T-helper 1 cell (primary cell): ENCODE measurements at regions not wholly inside any gene's neighbourhood (a gene's known extent, or its start where the extent isn't known, plus 50 kb on each side); places are given as distances from the start of the nearest gene placed in this dataset.
"Not testable (repeated sequence)": the region's sequence is repeated elsewhere in the genome, so short reads cannot be mapped to it uniquely, and the experiment has no call there.

Experiments used
- DNase-seq, 5 donors: peaks; one replicate each; pipeline ENCODE4 v3.0.0-alpha.2; 2012 to 2020

DNA sequence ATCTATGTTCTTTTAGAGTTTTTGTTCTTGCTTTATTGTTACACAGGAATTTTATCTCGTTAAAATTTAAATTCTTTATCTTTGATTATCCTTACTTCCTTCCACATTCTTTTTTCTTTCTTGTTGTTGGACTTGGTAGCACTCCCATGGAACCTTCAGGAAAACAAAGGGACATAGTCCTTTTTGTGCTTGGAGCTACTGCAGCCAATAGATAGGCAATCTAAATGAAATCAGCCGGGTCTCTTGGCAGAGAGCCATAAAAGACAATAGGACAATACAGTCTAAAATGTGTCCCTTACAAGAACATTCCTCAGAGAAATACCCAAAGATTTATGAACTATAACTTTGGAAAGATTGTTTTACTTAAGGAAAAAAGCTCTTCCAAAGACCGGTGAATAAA lies 548.1 kb upstream of the C9orf72 start:
- no peak for DNase-seq

DNA sequence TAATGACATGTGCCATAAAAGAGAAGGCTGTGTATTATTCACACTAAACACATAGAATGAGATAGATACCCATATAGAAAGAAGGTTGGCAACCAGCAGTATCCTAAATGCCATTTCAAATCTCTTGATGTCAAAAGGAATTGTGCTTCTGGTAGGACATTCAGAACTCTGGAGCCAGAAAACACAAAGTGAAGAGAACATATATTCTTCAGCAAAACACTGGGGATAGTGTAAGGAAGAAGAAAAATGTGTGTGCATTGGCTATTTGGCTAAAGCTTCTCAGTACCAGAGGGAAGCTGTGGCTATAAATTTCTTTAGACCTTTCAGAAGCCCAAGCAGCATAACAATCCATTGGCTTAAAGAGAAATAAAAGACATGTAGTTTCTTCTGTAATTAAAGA lies 551.6 kb upstream of the C9orf72 start:
- no peak for DNase-seq

DNA sequence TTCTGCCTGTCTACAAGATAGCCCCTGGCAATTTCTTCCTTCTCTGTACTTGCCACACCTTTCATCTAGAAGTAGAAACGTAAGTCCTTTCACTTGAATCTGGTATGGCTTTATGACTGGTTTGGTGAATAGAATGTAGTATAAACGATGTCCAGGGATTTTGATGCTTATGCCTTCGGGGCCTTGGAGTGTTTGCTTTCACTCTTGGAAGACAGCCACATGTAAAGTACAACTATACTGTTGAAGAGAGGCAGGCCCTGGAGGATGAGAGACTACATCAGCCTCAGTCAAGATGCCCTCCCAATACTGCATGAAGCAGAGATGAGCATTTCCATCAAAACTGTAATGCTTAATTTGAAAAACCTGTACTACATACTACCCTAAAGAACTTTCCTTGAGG lies 553.8 kb upstream of the C9orf72 start:
- no peak for DNase-seq

DNA sequence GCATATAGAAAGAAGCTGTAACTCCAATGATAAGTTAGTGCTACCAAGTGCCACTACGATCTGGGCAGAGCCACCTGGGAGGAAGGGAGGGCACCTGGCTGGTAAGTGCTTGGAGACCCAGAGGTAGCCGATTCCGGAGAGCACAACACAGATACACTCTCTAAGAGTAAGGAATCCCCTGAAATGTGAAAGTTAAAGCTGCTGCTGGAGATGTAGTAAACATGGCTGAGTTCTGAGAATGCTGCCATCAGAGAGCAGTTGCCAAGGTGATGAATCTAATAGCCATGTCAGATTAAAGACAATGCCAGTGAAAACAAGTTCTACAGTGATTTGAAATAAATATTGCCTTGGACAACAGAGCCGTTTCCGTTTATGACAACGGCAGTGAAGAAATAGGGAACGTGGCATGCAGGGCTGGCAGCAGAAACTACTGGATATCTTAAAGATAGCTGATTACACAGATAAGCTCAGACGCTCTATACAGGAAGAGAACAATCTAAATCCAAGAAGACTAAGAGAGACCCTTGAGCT lies 561.2 kb upstream of the C9orf72 start:
- no peak for DNase-seq

GRCh38 chr9:28135549-28135948 lies 562.3 kb upstream of the C9orf72 start:
- DNase-seq: no peak

DNA sequence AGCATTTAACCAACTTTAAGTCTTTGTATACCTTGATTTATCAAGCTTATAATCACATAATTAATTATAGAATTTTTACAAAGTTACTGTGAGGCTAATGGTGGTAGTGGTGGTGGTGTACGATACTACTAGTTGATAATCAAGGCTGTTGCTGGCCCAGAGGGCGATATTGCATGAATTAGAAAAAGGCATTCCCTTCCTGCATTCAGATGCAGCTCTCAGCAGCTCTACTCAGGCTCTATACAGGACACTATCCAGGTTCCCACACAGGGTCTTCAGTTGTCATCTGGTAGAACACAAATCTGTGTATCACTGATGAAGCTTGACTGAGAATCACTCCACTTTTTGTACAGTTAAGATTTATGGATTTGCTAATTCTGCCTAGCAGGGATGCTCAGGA lies 562.8 kb upstream of the C9orf72 start:
- DNase-seq: no peak

DNA sequence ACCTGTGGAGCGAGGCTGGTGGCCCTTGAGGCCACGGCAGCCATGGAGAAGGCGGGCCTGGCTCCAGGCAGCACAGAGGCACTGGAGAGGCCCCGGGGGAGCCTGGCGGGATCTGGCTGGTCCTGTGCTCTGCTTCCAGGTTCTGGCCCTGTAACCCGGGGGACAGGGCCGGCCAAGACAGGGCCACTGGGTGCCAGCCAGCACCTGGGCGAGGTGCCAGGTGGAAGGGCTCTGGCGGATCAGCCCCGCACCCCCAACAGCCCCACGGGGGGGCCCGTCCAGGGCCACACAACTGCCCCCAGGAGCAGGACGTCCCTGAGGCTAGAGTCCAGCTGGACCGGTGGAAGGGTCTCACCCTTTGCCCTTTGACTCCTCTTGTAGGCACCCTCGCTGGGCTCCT lies 574.1 kb upstream of the C9orf72 start:
- DNase-seq: not testable (repeated sequence)

DNA sequence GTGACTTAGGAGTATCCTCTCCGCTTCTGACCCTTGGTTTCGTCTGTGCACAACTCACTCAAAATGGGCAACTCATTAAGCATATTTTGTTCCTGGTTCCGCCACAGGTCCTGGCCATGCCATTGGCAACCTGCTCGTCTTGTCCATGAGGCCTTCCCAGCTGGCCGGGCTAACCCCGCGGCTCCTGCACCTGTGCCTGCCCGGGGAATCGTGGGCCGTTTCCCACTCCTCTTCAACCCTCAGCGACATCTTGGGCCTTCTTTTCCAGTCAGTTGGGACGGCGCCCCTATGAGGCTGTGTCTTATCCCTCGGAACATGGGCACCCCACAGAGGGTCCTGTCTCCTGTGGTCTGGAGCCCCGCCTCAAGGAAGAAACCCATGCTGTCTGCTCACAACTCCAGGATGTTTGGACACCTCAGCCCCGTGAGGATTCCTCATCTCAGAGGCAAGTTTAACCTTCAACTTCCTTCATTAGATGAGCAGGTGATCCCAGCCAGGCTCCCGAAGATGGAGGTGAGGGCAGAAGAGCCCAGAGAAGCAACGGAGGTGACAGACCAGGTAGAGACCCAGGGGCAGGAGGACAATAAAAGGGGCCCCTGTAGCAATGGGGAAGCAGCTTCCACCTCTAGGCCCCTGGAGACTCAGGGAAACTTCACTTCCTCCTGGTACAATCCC lies 574.8 kb upstream of the C9orf72 start:
- DNase-seq: not testable (repeated sequence)

- not testable (repeated sequence) for DNase-seq
Measured at GRCh38 chr9:28149361-28150050, 576.2 kb upstream of the C9orf72 start.

DNA sequence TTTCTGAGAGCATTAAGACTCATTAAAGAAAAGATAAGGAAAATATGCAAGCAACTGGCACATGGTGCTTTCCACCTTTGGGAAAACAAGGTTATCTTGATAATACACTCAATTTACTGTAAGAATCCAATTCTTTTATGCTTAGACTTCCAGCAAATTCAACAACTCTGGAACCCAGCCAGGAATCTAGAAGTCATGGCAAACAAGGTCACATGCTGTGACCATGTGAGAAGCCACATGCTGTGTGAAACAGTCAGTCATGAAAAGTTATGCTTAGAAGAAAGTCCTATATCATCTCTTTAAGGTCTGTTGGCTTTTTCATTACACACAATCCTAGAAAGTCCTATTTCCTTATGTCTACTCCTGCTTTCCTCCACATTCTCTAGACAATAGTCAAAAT lies 581.8 kb upstream of the C9orf72 start:
- no peak for DNase-seq

- no peak for DNase-seq
Measured at GRCh38 chr9:28155671-28156070, 582.4 kb upstream of the C9orf72 start.

DNA sequence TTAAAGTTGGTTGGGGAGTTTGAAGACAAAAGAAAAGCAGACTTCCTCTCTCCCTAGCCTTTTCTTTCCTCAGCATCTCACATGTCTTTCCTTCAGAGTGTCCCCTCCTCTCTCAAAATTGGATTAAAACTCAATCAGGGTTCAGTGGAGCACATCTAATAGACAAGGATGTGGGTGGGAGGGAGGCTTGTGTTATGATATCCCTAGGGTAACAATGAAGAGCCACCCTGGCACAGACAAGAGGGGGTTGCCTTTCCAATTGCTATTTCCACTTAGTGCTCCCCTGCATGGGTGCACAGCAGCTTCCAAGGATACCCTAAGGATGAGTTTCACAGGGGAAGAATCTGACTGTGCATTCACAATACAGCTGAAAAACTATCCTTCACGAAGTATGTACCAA lies 585.2 kb upstream of the C9orf72 start:
- DNase-seq: no peak

DNA sequence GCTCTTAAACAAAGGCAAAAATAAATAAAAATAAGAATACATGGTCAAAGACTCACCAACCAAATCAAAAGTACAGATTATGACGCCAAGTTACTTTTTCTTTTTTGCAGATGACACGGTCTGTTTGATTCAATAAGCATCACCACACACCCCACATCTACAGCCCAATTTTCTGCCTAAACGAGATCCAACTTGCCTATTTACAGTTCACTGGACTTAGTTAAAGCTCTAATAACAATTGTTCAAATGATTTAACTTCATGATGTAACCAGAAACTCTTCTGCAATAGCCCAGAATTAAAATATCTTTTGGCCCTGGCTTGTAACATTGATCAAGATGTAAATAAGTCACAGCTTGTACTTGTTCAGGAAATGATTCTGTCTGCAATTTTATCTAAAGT lies 590.3 kb upstream of the C9orf72 start:
- DNase-seq: no peak

DNA sequence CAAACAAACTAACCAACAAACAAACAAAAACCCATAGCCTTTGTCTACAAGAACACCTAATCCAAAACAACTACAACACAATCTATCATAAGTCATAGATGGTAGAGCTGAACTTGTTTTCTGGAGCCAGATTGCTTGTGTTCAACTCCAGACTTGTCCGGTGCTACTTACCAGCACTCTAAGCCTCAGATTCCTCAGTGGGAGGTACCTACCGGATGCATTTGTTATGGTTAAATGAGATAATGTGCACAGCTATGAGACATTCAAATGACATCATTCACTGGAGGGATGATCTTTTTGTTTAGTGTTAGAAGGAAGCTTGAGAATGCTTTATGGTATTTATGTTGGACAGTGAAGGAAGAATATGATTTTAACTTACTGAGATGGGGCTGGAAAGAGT lies 592.9 kb upstream of the C9orf72 start:
- no peak for DNase-seq

DNA sequence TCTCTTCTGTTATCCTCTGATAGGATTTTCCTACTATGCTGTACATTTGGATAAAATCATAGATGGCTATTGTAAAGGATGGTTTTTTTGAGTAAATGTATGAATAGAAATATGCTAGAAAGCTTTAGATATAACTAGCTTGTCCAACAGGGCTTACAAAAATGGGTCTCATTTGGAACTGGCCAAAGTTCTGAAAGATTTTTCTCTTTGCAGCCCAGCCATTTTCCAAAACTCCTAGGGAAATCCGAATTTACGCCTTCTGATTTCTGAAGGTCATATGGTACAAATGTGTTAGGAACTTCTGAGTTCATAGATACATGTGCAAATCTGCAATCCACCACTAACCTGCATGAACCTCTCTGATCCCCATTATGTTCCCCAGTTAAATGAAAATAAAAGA lies 603.9 kb upstream of the C9orf72 start:
- no peak for DNase-seq

DNA sequence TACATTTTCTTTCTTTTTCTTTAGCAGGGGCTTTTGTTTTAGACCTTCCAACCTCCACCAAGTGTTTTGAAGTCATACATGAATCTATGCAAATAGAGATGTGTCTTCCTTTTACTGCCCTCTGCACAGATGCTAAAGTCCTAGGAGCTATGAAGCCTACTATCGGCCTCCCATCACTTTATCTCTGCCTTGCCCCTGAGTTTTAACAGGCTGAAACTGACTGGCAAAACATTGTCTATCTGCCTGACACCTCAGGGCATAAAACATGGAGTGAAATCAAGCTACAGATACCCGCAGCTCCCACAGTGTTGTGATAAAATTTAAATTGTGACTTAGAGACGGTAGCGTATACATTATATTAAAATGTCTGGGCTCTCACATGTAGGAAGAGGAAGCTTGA lies 604.6 kb upstream of the C9orf72 start:
- DNase-seq: no peak

DNA sequence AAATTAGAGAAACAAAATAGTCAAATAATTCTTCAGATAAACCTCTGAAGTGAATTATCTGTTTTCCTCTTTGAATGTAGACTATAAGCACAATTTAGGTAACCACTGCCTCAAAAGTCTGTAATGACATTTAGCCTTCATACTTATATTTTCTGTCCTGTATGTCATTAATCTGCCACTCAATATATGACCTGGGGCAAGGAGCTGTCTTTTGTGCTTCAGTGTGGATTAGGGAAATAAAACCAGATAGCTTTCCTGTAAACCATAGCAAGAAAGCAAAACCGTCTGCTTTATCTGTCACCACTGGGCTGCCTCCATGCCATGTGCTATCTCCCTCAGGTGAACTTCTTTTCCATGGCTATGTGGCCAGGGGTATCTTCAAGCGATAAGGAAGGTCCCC lies 606.6 kb upstream of the C9orf72 start:
- DNase-seq: no peak

- DNase-seq: no peak
Measured at GRCh38 chr9:28190981-28191380, 617.7 kb upstream of the C9orf72 start.

DNA sequence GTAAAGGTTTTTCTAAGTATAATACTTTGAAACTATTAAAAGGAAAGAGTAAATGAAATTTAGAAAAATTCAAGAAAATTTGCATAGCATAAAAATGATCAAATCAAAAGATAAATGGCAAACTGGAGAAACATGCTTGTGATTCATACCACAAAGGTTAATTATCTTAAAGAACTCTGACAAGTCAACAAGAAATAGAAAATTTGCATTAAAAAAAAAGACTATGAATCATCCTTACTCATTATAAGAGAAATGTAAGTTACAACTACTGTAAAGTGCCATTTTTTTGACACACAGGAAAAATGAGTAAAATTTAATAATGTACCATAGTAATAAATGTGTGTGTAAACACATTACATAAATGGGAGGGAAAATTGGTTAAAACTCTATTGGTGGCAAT lies 624.4 kb upstream of the C9orf72 start:
- no peak for DNase-seq

GRCh38 chr9:28203036-28203435 lies 629.8 kb upstream of the C9orf72 start:
- DNase-seq: no peak

DNA sequence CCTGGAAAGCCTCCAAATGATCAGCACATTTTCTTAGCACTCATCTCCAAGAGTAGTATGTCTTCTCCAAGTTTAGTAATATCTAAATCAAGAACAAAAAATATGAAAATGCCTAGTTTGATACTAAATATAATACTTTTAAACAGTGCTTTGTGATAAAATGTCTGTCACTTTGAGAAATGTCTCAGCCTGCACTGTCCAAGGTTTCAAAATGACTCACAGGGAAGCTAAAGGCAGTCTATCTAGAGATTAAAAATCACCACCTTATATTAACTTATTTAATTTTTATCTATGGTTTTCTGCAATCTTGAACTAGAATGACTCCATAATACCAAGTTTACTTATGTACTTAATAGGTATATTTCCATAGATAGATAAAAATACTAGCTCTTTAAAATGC lies 633.0 kb upstream of the C9orf72 start:
- DNase-seq: no peak

DNA sequence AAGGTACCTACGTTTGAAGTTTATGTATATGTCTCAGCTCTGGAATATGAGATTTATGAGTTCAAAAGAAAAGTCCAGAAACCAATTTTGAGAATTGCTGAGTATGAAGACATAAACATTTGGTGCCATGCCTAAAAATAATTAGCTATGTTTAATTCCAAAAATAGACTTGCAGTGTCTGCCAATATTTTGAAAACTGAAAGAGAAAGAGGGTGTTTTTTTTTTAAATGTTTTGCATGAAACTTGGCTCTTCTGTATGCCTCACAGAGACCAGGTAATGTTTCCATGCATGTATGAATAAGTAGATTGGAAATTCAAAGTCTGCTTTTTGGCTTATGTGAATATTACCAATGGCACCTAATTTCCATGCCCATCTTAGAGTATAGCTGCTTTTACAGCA lies 634.4 kb upstream of the C9orf72 start:
- no peak for DNase-seq

DNA sequence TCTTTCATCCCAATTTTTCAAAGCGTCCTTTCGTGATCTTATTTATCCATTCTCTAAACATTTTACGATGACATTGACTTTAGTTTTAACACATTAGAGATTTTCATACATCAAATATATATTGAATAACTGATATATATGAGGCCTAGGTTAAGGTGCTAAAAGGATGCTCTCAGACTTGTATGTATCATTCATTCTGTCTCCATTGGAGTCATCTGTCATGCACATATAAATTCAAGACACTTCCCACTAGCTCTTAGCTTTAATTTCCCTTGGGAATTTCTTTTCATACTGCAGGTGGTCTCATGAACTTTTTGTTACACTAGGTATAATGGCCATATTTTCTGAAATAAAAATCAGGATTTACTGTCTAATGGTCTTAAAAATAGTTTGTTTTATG lies 635.8 kb upstream of the C9orf72 start:
- no peak for DNase-seq

DNA sequence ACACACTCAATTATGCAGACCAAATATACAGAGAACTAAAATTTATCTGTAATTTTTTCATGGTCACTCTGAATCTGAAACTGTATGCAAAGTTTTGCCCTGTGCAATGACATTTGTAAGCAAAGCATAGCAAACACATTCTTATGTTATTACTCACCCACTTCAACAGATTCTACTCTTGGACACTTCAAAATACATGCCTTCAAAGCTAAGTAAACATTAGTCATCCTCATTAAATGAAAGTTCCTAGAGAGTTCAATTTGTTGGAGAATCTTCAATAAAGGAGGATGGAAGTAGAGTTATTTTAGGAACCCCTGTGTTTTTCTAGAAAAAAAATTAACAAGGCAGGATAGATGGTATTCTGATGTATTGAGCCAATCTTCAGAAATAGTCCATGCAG lies 639.7 kb upstream of the C9orf72 start:
- DNase-seq: no peak
